ENCODE measurements at regions not wholly inside any gene's neighbourhood (a gene's known extent, or its start where the extent isn't known, plus 50 kb on each side); places are given as distances from the start of the nearest gene placed in this dataset.

DNA sequence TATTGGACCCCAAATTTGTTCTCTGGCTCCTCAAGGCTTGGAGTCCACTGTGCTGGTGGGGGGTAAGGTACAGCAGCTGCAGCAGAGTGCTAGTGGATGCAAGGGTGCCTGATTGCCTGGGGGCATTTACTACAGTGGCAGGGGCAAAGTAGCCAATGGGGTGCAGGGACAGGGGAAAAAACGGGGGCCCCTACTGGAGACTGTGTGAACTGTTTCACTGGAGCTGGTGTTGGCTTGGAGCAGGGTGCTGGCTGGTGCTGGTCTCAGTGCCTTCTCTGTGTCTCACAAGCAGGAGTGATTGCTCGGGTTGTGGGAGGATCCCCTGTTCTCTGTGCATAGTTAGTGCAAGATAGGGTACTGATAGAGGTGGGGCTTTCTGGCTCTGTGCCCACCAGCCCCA is 935.9 kb downstream of the JRKL start:
- Histone ChIP-seq H2AFZ (replicated peaks) (no peak overlapping the region), H3K9me3 (ENCODE audit: low read depth) (no peaks in the 10 kb centered on the region), H3K36me3 (no peaks in the 10 kb centered on the region), H3K9ac (no peak overlapping the region), H3K27me3 (no peaks in the 10 kb centered on the region), H4K20me1 (ENCODE audit: low read depth) (no peaks in the 10 kb centered on the region), H3F3A (ENCODE audit: low read depth) (no peaks in the 10 kb centered on the region), H3K4me2 (no peak overlapping the region), H3K27ac (no peak overlapping the region), H3K4me1 (no peaks in the 10 kb centered on the region), H3K4me3 (no peak overlapping the region), H3K79me2 (ENCODE audit: low read depth) (no peaks in the 10 kb centered on the region)
- Mint-ChIP-seq H3K27ac (no peak overlapping the region), H3K4me3 (no peak overlapping the region), H3K9me3 (no peaks in the 10 kb centered on the region), H3K4me1 (no peaks in the 10 kb centered on the region), H3K27me3 (ENCODE audit: insufficient read depth, low read depth) (no peaks in the 10 kb centered on the region), H3K36me3 (no peaks in the 10 kb centered on the region)
- no peak for DNase-seq (ENCODE audit: low spot score)
- TF ChIP-seq EZH2 (IDR thresholded peaks at IDR 0.05) (no peak), EZH2phosphoT487 (IDR thresholded peaks at IDR 0.05) (no peak)
- TF ChIP-seq, protein P1, sequence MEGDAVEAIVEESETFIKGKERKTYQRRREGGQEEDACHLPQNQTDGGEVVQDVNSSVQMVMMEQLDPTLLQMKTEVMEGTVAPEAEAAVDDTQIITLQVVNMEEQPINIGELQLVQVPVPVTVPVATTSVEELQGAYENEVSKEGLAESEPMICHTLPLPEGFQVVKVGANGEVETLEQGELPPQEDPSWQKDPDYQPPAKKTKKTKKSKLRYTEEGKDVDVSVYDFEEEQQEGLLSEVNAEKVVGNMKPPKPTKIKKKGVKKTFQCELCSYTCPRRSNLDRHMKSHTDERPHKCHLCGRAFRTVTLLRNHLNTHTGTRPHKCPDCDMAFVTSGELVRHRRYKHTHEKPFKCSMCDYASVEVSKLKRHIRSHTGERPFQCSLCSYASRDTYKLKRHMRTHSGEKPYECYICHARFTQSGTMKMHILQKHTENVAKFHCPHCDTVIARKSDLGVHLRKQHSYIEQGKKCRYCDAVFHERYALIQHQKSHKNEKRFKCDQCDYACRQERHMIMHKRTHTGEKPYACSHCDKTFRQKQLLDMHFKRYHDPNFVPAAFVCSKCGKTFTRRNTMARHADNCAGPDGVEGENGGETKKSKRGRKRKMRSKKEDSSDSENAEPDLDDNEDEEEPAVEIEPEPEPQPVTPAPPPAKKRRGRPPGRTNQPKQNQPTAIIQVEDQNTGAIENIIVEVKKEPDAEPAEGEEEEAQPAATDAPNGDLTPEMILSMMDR (IDR thresholded peaks at IDR 0.05), result no peak

DNA sequence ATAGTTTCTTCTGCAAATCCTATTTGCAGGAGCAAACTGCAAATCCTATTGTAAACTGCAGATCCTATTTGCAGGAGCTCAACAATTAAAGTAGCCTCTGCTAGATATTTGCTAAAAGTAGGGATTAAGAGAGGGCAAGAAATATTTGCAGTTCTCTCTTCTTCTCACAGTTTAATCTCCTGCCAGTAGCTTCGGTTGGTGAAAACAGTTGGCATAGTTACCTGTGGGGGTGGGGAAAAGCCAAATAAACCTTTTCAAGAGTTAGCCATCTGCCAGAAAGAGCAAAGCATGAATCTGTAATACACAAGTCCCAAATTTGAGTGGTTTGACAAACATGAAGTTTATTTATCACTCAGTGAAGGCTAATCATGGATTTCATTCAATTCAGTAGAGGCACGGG is 942.5 kb downstream of the JRKL start:
- Histone ChIP-seq H3K4me3 (no peak overlapping the region), H3K36me3 (no peaks in the 10 kb centered on the region), H3K9ac (no peak overlapping the region), H3F3A (ENCODE audit: low read depth) (no peaks in the 10 kb centered on the region), H3K9me3 (ENCODE audit: low read depth) (no peaks in the 10 kb centered on the region), H3K4me1 (peaks cover 11% of the 10 kb centered on the region), H3K79me2 (ENCODE audit: low read depth) (no peaks in the 10 kb centered on the region), H4K20me1 (ENCODE audit: low read depth) (no peaks in the 10 kb centered on the region), H3K27me3 (no peaks in the 10 kb centered on the region), H3K27ac (no peak overlapping the region), H3K4me2 (peak overlapping the region; percentile 26), H2AFZ (replicated peaks) (peak overlapping the region; percentile 30)
- H3K27ac Mint-ChIP-seq, result no peak overlapping the region
- no peaks in the 10 kb centered on the region for H3K27me3 Mint-ChIP-seq (ENCODE audit: insufficient read depth, low read depth)
- TF ChIP-seq EZH2 (IDR thresholded peaks at IDR 0.05) (no peak), EZH2phosphoT487 (IDR thresholded peaks at IDR 0.05) (no peak)
- TF ChIP-seq, protein P1 (IDR thresholded peaks at IDR 0.05), result no peak
- no peaks in the 10 kb centered on the region for H3K36me3 Mint-ChIP-seq
- no peaks in the 10 kb centered on the region for H3K4me1 Mint-ChIP-seq
- H3K4me3 Mint-ChIP-seq, result no peak overlapping the region
- peak; percentile 42 for DNase-seq (ENCODE audit: low spot score)
- no peaks in the 10 kb centered on the region for H3K9me3 Mint-ChIP-seq

DNA sequence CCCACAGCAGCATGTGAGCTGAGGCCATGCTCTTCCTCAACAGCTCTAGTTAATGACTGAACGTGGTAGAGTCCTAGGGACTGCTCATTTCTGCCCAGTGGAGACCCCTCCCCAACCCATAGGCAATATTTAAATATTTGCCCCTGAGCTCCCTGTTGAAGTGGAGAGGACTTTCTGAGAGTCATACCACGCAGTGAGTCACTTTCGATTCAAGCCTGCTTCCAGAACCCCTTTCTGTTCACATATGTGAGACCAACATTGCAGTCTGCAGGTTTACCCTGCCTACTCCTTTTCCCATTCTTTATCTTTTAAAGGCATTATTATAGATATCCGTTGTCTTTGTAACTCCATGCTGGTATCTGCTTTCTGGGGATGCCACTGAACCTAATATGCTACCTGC is 946.3 kb downstream of the JRKL start:
- Histone ChIP-seq H3K36me3 (no peaks in the 10 kb centered on the region), H3K4me1 (peaks cover 11% of the 10 kb centered on the region), H4K20me1 (ENCODE audit: low read depth) (no peaks in the 10 kb centered on the region), H3K79me2 (ENCODE audit: low read depth) (no peaks in the 10 kb centered on the region), H3K9me3 (ENCODE audit: low read depth) (no peaks in the 10 kb centered on the region), H3K4me3 (no peak overlapping the region), H3F3A (ENCODE audit: low read depth) (no peaks in the 10 kb centered on the region), H3K27me3 (no peaks in the 10 kb centered on the region), H3K27ac (no peak overlapping the region), H2AFZ (replicated peaks) (no peak overlapping the region), H3K4me2 (no peak overlapping the region), H3K9ac (no peak overlapping the region)
- H3K4me3 Mint-ChIP-seq, result no peak overlapping the region
- no peak overlapping the region for H3K27ac Mint-ChIP-seq
- no peaks in the 10 kb centered on the region for H3K36me3 Mint-ChIP-seq
- TF ChIP-seq EZH2phosphoT487 (IDR thresholded peaks at IDR 0.05) (no peak), EZH2 (IDR thresholded peaks at IDR 0.05) (no peak)
- TF ChIP-seq, protein P1 (IDR thresholded peaks at IDR 0.05), result no peak
- no peaks in the 10 kb centered on the region for H3K9me3 Mint-ChIP-seq
- no peaks in the 10 kb centered on the region for H3K4me1 Mint-ChIP-seq
- no peak for DNase-seq (ENCODE audit: low spot score)
- H3K27me3 Mint-ChIP-seq (ENCODE audit: insufficient read depth, low read depth), result no peaks in the 10 kb centered on the region
